ENCODE measurements at regions not wholly inside any gene's neighbourhood (a gene's known extent, or its start where the extent isn't known, plus 50 kb on each side); places are given as distances from the start of the nearest gene placed in this dataset.
"Not testable (repeated sequence)": the region's sequence is repeated elsewhere in the genome, so short reads cannot be mapped to it uniquely, and the experiment has no call there.

DNA sequence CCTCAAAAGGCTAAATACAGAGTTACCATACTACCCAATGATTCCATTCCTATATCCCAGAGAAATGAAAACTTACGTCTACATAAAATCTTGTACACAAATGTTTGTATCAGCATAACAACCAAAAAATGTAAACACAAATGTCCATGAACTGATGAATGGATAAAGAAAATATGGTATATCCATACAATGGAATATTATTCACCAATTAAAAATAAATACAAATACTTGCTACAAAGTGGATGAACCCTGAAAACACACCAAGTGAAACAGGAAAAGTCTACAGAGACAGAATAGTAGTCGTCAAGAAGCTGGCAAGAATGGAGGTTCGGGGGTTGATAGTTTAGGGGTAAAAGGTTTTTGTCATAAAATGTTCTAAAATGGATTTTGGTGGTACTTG lies 54.0 kb upstream of the ANKRD28 start:
- Mint-ChIP-seq H3K36me3 (peaks cover 5 to 9% of the 10 kb centered on the region in 2 donors), H3K9me3 (no peaks in the 10 kb centered on the region), H3K4me3 (no peak overlapping the region), H3K27me3 (no peaks in the 10 kb centered on the region), H3K27ac (peak overlapping the region in 1 of 6 donors; percentile 44), H3K4me1 (peaks cover 14 to 35% (median 26%) of the 10 kb centered on the region in 3 donors)
- ATAC-seq (ENCODE audit: low read depth in 2 of 2): no peak
- no peak for DNase-seq

DNA sequence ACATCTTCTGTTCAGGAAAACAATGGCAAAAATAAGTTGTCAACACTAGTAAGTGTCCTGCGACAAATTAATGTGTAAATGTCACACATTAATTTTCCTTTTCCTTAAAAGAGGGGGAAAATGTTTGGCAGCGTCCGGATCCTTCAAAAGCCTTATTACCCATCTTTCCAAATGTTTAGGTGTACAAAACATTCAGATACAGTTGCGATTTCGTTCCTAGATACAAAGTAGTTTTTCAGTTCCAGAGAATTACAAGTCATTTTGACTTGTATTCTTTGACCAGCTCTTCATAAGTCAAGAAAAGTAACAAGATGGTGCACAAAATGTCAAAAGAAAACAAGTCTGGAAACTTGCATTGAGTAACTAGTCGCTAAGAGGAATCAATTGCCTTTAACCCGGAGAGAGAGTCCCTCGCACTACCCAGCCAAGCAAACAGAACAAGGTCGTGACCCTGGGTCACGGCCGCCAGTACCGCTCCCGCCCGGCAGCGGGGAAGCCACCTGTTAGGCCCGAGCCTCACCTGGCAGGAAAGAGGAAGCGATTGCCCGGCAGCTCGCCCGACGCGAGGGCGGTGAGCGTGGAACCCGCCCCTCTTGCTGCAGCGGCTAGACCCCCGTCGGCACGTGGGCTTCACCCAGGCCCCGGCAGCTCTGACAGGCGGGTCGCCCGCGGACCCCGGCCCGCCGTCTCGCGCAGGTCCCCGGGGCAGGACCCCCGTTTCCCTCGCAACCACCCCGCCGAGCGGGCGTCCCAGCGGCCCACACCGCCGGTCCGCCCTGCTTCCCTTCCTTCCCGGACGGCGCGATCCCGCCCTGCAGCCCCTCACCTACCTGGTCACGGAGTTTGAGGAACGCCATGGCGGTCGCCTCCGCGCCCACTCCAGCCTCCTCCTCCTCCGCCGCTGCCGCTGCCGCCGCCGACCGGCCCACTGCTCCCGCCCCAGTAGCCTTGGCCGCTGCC lies 61.0 kb upstream of the ANKRD28 start:
- Mint-ChIP-seq H3K9me3 (no peaks in the 10 kb centered on the region), H3K27me3 (no peaks in the 10 kb centered on the region), H3K36me3 (peaks cover 0 to 8% of the 10 kb centered on the region in 2 donors), H3K4me3 (peak overlapping the region; percentile 89 to 99 (median 96)), H3K27ac (peak overlapping the region; percentile 68 to 98 (median 94)), H3K4me1 (peaks cover 24 to 40% (median 33%) of the 10 kb centered on the region in 3 donors)
- ATAC-seq (ENCODE audit: low read depth in 2 of 2) (peak; percentile 78 to 81), DNase-seq (peak; percentile 87)

DNA sequence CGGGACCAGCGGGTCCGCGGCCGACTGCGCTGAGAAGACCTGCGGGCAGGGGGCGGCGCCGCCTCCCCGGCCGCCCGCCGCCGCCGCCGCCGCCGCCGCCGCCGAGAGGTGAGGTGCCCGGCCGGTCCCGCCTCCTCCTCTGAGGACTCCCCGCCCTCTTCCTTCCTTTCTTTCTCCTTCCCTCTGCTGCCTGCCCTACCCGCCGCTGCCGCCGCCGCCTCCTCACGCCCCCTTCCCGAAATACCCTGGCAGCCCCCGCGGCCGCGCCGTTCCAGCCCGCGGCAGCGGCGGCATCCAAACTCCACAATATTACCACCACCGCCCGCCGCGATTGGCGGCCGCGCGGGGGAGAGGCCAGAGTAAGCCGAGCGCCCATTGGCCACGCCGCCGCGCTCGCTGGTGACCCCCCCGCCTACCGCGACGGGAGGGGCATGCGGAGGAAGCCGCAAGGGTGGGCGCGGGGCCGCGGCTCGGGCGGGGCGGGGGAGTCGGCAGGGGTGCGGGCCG lies 61.8 kb upstream of the ANKRD28 start:
- Mint-ChIP-seq H3K4me1 (peaks cover 17 to 33% (median 30%) of the 10 kb centered on the region in 3 donors), H3K36me3 (peaks cover 0 to 2% of the 10 kb centered on the region in 2 donors), H3K27ac (peak overlapping the region; percentile 94 to 98 (median 98)), H3K27me3 (no peaks in the 10 kb centered on the region), H3K9me3 (no peaks in the 10 kb centered on the region), H3K4me3 (peak overlapping the region; percentile 91 to 99 (median 96))
- peak; percentile 66 to 70 for ATAC-seq (ENCODE audit: low read depth in 2 of 2)
- peak; percentile 83 for DNase-seq

DNA sequence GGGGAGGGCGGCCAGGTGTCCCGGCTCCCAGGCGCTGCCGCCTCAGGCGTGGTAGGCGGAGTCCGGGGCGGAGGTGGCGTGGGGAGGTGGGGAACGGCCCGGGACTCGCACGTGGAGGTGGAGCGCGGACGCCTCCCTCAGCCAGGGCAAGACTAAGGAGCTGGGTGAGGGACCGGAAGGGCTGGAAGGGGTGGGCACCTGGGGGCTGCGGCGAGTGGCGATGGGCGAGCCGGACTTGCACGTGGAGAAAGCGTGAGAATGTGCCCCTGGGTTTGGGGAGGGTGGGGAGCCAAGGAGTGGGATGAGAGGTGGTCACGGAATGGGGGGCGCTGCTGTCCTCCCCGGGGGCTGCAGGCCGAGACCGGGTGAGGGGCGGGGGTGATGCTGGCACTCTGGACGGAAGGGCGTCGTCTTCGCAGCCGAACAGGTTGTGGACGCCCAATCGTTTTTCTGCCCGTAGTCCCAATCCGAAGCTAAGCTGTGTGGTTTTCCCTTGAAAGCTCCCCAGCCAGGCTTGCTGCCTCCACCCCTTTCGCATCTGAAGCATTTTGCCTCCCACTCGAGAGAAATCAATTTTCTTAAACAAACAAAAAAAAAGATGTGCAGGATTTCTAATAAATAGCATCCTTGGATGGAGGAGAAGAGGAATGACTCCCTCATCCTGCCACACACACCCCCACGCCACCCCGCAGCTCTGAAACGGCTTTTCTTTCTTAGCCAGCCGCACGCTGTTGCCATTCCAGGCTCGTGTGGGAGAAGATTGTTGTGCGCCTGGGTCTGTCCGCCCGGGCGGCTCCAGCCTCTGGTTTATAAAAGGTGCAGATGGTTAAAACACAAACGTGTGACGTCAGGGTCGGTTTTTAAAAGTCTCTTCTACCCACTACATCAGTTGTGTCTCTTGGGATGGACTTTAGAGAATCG lies 62.5 kb upstream of the ANKRD28 start:
- peak overlapping the region; percentile 87 to 98 (median 91) for H3K4me3 Mint-ChIP-seq
- peaks cover 0 to 8% of the 10 kb centered on the region in 2 donors for H3K36me3 Mint-ChIP-seq
- peaks cover 16 to 28% (median 27%) of the 10 kb centered on the region in 3 donors for H3K4me1 Mint-ChIP-seq
- H3K27ac Mint-ChIP-seq: peak overlapping the region; percentile 12 to 98 (median 88)
- DNase-seq: peak; percentile 25
- peaks cover 0 to 6% (median 0%) of the 10 kb centered on the region in 7 donors for H3K9me3 Mint-ChIP-seq
- ATAC-seq (ENCODE audit: low read depth in 2 of 2): peak; percentile 32 to 40
- no peaks in the 10 kb centered on the region for H3K27me3 Mint-ChIP-seq

DNA sequence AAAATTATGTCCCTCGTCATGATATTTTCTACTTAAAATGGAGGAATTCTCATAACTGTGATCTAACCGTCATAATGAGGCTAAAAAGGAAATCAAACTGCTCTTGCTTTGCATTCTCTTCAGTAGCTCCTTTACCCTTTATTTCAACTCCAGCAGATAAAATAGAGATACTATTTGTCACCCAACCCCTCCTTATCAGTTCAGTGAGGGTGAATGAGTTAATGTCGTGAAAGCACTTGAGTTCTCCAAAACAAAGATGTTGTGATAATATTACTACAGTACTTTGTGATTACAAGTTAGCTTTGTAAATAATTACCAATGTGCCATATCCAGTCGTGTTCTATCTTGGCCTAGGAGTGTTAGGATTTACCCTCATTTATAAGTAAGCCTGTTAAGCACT lies 63.4 kb upstream of the ANKRD28 start:
- H3K36me3 Mint-ChIP-seq: peaks cover 0 to 8% of the 10 kb centered on the region in 2 donors
- no peaks in the 10 kb centered on the region for H3K27me3 Mint-ChIP-seq
- ATAC-seq (ENCODE audit: low read depth in 2 of 2) (no peak), DNase-seq (no peak)
- peaks cover 13 to 25% (median 22%) of the 10 kb centered on the region in 3 donors for H3K4me1 Mint-ChIP-seq
- H3K4me3 Mint-ChIP-seq: peak overlapping the region; percentile 87 to 98 (median 91)
- H3K9me3 Mint-ChIP-seq: peaks cover 0 to 6% (median 0%) of the 10 kb centered on the region in 7 donors
- H3K27ac Mint-ChIP-seq: peak overlapping the region in 4 of 6 donors; percentile 35 to 98 (median 84)

DNA sequence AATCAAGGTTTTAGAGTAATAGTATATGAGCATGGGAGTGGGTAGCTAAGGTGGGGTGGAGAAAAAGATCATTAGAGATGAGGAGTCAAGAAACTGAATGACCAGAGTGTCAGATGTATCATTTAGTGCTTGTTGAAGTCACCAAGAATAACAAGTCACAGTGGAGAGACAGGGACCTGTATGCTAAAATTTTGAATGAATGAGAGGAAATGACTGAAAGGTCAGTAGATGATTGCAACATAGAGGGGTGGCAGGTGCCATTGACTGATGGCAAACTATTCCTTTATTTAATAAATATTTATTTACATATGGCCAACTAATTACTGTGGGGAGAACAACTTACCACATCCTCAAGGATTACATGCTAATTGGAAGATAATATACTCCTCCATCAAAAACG lies 75.0 kb upstream of the ANKRD28 start:
- ATAC-seq (ENCODE audit: low read depth in 2 of 2): no peak
- Mint-ChIP-seq H3K9me3 (peaks cover 0 to 6% (median 0%) of the 10 kb centered on the region in 7 donors), H3K4me3 (no peak overlapping the region), H3K4me1 (no peaks in the 10 kb centered on the region), H3K27me3 (no peaks in the 10 kb centered on the region), H3K36me3 (peaks cover 0 to under 1% of the 10 kb centered on the region in 2 donors), H3K27ac (peak overlapping the region in 1 of 6 donors; percentile 39)
- DNase-seq: no peak

DNA sequence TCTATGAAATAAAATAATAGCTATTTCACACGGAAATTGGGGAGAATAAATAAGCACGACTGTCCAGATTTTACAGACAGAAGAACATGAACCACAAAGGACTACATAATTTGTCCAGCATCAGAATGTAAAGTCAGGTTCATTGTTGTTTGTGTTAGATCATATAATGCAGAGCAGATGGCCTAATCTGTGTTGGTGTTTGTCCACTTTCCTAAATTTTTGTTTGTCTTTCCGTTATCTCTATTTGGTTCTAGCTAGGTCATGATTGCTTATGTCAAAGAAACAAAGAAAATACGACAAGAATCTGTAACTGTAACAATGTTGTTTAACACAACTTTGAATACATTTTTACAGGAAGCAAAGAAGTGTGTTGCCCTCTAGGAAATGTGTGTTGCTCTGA lies 75.6 kb upstream of the ANKRD28 start:
- H3K4me1 Mint-ChIP-seq: no peaks in the 10 kb centered on the region
- no peak for DNase-seq
- peaks cover 0 to 7% (median 0%) of the 10 kb centered on the region in 7 donors for H3K9me3 Mint-ChIP-seq
- H3K27me3 Mint-ChIP-seq: no peaks in the 10 kb centered on the region
- ATAC-seq (ENCODE audit: low read depth in 2 of 2): no peak
- H3K36me3 Mint-ChIP-seq: peaks cover 5 to 7% of the 10 kb centered on the region in 2 donors
- no peak overlapping the region for H3K27ac Mint-ChIP-seq
- H3K4me3 Mint-ChIP-seq: no peak overlapping the region

DNA sequence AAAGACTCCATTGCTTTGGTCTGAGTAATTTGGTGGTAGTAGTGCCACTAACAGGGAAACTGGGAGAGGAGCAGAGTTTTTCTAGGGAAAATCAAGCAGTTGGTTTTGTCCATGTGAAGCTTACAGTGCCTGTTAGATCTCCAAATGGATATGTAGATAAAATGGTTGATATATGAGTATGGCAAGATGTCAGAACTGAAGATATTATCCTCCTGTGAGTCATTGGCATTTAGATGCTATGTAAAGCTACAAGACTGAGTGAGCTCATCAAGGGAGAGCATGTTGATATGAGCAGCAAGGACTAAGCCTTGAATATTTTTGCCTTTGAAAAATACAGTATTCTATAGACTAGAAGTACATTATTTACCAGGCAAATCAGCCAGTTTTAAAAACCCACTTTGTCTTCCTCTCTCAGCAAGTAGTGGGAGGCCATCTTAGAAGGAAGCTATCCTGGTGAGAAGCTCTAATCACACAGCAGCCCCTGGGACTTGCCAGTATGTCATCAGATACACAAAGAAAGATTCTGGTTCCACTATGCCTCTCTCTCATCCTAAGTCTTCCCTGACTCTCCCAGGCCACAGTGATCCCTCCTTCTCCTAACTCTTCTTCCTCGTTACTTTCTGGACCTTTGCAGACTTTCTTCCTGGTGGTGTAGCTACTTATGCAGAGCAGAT lies 77.4 kb upstream of the ANKRD28 start:
- H3K9me3 Mint-ChIP-seq: peaks cover 0 to 7% (median 0%) of the 10 kb centered on the region in 7 donors
- no peak for DNase-seq
- ATAC-seq (ENCODE audit: low read depth in 2 of 2): no peak
- peak overlapping the region in 2 of 6 donors; percentile 3 to 17 for H3K27ac Mint-ChIP-seq
- no peak overlapping the region for H3K4me3 Mint-ChIP-seq
- peaks cover 0 to 3% (median 0%) of the 10 kb centered on the region in 3 donors for H3K4me1 Mint-ChIP-seq
- peaks cover 5 to 8% of the 10 kb centered on the region in 2 donors for H3K36me3 Mint-ChIP-seq
- H3K27me3 Mint-ChIP-seq: no peaks in the 10 kb centered on the region

DNA sequence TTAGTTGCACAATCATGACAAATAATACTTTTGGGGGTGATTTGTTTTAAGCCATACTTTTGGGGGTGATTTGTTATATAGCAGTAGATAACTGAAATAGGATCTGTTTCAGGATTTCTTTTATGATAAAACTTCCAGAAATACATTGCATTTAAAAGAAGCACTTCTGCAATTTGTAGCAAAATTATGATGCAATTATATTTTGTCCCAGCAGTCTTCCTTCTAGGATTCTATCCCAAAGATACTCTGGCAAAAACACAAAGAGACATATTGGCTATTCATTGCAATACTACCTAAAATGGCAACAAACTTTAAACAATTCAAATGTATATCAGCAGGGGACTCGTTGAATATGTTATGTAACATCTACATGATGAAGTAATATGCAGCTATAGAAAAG lies 78.9 kb upstream of the ANKRD28 start:
- DNase-seq (no peak), ATAC-seq (ENCODE audit: low read depth in 2 of 2) (no peak)
- Mint-ChIP-seq H3K4me1 (peaks cover 0 to 5% (median 0%) of the 10 kb centered on the region in 3 donors), H3K36me3 (peaks cover 5 to 8% of the 10 kb centered on the region in 2 donors), H3K27ac (no peak overlapping the region), H3K4me3 (no peak overlapping the region), H3K9me3 (peaks cover 0 to 2% (median 0%) of the 10 kb centered on the region in 7 donors), H3K27me3 (no peaks in the 10 kb centered on the region)

DNA sequence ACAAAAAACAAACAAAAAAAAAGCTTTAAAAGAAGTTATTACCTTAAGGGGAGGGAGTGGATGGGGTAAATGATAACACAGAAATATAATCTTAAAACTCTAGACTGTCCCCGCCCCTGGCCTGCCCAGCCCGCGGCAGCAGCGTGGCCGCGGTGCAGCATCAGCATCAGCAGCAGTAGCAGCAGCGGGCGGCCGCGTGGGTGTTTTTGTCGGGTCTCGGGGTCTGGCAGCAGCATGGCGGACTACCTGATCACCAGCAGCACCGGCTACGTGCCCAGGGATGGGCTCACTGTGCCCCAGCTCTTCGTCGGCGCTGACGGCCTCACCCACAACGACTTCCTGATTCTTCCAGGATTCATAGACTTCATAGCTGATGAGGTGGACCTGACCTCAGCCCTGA lies 80.0 kb upstream of the ANKRD28 start:
- peaks cover 5 to 8% of the 10 kb centered on the region in 2 donors for H3K36me3 Mint-ChIP-seq
- no peaks in the 10 kb centered on the region for H3K27me3 Mint-ChIP-seq
- ATAC-seq (ENCODE audit: low read depth in 2 of 2): no peak
- H3K4me1 Mint-ChIP-seq: peaks cover 0 to 5% (median 0%) of the 10 kb centered on the region in 3 donors
- no peak overlapping the region for H3K27ac Mint-ChIP-seq
- H3K4me3 Mint-ChIP-seq: no peak overlapping the region
- DNase-seq: no peak
- peaks cover 0 to 2% (median 0%) of the 10 kb centered on the region in 7 donors for H3K9me3 Mint-ChIP-seq

DNA sequence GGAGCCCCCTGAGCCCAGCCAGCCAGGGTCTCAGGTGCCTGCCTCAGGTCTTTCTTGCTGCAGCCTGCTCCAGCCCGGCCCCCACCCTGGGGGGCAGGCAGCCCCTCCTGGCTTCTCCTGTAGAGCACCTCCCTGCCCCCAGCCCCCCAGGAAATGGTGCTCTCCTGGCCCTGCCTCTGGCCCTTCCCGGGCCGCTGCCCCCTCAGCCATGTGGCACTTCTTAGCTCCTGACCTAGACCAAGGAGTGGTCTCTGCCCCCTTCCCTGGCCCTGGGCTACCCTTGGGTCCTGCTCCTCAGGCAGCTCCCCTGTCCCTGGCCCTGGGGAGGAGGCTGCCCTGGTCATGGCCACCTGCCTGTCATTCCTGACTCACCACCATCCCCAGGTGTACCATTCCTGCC lies 82.0 kb upstream of the ANKRD28 start:
- ATAC-seq (ENCODE audit: low read depth in 2 of 2); H3K9me3 Mint-ChIP-seq: not testable (repeated sequence)

DNA sequence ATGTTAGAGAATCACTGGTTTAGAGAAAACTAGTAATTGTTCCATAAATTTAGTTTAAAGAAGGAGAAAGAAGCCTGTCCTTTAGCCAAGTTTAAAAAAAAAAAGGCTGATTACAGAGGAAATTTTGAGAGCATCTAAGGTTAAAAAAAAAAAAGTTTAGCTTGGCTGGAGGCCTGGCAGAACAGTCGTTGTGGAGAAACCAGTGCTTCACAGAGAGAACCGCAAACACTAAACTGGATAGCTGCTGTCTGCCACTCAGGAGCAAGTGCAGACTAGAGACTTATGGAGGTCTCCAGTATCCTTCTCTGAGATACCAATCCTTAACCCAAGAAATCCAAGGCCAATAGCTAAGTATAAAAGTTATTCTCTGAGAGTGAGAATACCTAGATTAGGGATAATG lies 84.8 kb upstream of the ANKRD28 start:
- DNase-seq: no peak
- H3K9me3 Mint-ChIP-seq: peaks cover 0 to 18% (median 10%) of the 10 kb centered on the region in 7 donors
- H3K36me3 Mint-ChIP-seq: peaks cover 5 to 24% of the 10 kb centered on the region in 2 donors
- no peak overlapping the region for H3K4me3 Mint-ChIP-seq
- no peaks in the 10 kb centered on the region for H3K27me3 Mint-ChIP-seq
- H3K27ac Mint-ChIP-seq: no peak overlapping the region
- peaks cover 0 to 5% (median 0%) of the 10 kb centered on the region in 3 donors for H3K4me1 Mint-ChIP-seq
- no peak for ATAC-seq (ENCODE audit: low read depth in 2 of 2)

More for the DNA sequence above, 82.0 kb upstream of the ANKRD28 start:
- not testable (repeated sequence) for H3K36me3 Mint-ChIP-seq, DNase-seq, H3K4me1 Mint-ChIP-seq, H3K4me3 Mint-ChIP-seq, H3K27me3 Mint-ChIP-seq, H3K27ac Mint-ChIP-seq
